Hindlimb muscle (tissue), 1 donor: ENCODE measurements at regions not wholly inside any gene's neighbourhood (a gene's known extent, or its start where the extent isn't known, plus 50 kb on each side); places are given as distances from the start of the nearest gene placed in this dataset.
"Not testable (repeated sequence)": the region's sequence is repeated elsewhere in the genome, so short reads cannot be mapped to it uniquely, and the experiment has no call there.

Source experiments
- DNase-seq: peaks from one replicate; pipeline ENCODE4 v3.0.0-alpha.2; 2013

DNA sequence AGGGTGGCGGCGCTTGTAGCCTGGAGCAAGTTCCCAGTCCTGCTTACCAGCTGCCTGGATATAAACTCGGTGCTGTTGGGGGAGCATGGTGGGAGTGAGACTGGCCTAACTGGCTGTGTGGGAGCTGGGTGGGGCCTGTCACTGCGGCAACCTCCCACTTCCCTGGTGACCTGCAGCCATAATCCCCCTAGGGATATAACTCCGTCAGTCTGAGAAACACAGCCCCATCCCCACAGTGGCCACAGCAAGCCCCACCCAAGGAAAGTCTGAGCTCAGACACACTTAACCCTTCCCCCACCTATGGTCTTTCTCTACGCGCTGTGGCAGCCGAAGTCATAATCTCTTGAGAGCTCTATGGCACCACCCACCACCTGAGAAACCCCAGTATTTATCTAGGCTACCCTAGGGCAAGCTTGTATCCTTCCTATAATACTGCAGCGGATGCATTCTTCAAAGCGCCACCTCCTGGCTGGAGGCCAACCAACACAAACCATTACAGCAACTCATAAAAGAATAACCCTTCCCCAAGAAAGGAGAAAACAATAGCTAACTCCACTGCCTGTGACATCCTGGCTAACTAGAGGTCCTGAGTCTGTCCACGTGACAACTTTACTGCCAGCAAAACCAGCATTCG, 57.4 kb downstream of the ZNF648 start:
- no peak for DNase-seq

DNA sequence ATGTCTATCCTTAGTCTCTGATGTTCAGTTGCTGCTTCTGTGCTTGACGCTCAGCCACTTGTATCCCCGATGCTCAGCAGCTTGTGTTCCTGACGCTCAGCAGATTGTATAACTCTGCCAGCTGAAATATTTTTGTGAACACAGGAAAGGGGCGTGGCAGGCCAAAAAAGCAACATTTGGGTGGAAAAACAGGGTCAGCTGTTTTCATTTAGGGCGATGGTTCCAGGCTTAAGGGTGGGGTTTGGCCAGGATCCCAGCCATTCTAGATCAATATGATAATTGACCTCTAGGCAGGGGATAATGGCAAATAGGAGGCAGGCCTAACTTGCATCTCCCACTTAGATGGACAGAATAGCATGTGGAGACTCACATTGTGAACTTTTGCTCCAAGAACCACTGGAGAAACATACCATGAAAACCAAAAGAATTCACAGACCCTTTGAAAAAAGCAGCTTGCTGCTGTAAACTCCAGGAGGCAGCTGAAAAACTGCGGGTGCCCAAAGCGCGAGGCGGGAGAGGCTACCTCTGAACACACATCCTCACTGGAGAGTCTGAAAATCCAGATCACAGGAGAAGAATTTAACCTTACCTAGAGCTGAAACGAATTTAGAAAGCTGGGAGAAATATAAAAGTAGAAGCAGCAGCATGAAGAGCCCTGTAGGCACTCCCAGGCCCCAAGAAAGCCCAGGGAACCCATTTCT, 58.3 kb downstream of the ZNF648 start:
- DNase-seq, result no peak

DNA sequence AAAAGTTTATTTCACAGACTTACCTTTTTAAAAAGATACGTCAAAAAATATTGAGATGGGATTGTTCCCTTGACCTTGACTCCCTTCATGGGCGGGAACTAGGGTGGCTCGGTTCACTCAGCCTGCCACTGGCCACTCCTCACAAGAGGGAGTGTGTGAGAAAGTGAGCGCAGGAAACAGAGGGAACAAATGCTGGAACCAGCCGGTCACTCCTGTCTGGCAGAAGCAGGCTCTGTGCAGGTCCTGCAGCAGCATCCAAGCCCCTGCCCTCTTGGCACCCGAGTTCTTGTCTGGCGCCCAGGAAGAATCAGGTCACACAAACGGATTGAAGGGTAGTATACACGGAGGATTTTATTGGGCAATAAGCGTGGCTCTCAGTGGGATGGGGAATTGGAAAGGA, 58.9 kb downstream of the ZNF648 start:
- no peak for DNase-seq

DNA sequence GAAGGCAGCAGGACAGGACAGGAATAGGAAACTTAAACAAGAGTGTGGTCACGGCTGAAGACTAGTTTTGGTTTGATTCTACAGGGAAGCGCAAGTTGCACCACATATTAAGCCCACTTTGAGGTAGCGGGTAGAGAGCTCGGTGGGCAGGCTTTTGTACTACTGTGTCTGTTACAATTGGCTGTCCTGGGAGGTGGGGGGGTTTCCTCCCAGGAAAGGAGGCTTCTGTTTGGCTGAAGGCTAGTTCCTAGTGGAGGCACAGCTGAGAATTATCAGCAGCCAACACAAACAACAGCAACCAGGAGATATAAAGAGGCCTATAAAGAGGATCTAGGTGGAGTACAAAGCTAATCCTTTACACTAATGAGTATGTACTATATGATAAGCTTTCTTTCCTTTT, 62.7 kb downstream of the ZNF648 start:
- no peak for DNase-seq

DNA sequence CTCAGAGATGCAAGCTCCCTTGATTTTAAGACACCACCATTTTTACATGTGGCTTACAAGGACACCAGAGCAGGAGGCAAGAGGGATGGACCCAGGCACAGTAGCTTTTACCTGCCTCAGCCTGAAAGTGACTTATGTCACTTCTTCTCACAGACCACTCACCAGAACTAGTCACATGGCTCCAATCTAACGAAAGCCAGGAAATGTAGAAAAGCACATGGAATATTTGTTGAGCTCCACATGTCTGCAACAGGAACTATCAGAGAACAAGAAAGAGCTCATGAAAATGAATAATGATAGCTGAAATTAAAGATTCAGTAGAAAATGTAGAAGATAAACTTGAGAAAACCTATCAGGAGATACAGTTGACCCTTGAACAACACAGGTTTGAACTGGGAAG, 69.4 kb downstream of the ZNF648 start:
- no peak for DNase-seq

DNA sequence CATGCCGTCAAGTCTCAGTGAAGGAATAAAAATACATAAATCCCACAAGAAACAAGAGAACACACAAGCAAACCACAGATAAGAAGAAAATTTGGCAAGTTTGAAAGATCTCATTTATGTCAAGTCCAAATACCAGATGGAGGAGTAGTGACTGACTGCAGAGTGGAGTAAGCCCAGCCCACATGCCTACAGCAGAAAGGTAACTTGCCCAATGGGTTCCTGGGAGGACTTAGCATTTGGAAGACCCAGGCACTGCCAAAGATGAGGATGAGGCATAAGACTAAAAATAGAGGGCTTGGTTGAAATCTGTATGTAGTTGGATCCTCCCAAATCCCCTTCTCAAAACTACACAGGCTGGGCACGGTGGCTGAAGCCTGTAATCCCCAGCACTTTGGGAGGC, 70.8 kb downstream of the ZNF648 start:
- no peak for DNase-seq

DNA sequence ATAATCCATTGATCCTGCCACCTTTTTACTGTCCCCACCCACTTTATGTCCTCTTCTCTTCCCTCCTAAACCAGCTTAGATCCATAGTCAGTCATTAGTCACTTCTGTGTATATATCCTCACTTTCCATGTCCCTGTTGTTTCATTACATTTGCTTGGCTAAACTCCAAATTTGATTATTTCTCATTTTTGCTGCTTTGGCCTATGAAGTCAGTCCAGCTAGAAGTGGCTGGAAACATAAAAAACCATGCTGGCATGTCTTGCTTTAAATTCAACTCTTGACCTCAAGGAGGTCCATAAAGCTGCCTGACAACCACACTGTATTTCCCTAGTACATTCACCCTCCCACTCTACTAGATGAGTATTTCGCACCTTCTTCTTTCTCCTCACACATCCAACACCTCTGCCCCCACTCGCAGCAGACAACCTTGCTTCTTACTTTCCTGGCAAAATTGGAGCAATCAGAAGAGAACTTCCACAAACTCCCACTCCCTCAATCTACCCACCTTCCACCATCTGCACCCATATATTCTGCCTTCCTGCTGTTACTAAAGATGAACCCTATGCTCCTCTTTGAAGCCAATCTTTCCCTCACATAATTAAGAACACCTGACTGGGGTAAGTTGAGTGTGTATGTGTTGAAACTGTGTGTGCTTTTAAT, 72.1 kb downstream of the ZNF648 start:
- DNase-seq, result no peak

DNA sequence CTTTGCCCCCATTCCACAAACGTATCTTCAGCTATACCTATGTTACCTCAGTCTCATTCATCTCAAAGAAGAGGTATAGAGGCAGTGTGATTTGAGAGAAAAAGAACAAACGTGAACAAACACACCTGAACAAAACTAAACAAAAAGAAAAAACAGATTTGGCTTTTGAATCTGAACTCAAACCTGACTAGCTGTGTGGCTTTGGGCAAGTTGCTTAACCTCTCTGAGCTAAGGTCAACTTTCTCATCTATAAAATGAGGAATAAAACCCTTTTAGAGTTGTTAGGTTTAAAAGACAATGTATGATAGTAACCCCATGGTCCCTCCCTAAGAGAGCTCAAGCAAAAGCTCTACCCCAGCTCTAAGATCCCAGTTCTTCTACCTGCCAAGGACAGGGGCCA, 73.5 kb downstream of the ZNF648 start:
- no peak for DNase-seq

DNA sequence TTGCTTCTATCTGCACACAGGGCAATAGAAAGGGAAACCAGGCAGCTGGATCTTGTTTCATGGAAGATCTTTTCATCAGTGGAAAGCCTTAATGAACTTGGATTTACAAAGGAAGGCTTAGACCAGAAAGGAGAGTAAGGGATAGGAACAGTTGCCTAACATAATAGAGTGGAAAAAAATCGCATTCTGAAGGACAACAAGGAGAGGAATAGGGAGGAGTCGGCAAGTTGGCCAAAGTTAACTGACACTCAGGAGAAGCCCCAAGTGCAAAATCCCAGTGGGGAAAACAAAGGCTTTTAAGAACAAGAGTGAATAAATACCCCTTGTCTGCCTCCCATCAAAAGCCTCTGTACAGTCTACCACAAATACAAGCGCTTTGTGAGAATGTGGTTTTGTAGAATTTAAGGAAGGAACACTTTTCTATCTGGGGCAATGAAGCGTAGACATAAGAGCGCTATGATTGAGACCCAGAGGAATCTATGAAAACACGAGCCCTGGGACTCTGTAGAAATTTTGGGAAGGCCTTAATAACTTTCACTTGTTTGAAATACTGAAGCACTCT, 74.1 kb downstream of the ZNF648 start:
- DNase-seq, result no peak

DNA sequence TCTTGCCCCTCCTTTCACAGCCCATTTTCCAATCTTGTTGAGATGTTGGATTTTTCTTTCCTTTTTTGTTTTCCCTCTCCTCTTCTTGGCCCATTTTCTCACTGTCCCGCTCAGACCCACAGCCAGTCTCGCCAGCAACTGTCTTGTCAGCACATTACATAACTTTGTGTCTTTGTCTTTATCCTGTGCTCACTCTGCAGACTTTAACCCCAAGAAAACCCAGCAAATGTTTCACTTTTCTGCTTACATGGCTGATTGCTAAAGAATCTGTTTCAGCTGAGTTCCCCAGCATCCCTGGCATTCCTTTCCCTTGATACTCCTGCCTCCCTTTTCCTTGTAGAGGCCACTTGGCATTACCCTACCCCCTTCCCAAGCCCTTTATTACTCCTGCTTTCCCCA, 74.6 kb downstream of the ZNF648 start:
- no peak for DNase-seq

DNA sequence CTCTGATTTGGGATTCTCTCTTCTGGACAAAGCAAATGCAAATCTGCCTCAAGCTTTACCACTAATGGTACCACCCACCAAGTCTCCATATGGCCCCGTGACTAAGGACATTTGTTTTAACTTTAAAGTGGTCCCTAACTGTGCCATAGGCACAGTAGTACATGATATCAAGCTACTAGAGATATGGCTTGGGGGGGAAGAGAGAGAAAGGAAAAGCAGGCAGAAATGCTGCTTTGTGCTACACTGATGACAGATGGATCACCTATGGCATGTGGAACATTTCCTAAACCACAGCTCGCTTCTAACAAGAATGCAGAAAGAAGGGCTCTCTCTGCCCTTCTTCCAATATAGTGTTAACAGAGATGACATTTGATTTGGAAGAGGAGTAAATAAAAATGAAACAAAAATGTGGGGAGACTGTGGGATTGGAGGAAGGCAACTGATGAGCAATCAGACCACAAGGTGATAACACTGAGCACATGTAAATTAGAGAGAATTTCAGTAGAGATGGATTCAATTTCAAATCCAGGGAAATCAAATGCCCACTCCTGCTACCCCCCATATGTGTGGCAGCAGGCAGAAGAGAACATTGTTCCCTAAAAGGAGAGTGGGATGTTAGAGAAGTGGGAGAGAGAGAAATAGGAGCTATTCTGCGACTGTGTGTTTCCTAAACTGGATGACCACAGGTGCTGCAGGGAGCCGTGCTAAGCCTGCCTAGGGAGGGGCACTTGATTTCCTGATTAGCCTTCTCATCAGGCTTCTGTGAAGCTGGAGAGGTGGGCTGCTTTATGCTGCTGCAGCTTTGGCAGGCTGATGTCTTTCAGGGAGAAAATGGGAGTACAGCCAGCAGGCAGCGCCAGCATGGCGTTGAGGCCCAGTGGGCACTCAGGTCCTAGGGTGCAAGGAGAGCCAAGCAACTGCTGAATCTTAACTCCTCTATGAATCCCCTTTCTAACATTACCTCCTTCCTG, 75.3 kb downstream of the ZNF648 start:
- no peak for DNase-seq

DNA sequence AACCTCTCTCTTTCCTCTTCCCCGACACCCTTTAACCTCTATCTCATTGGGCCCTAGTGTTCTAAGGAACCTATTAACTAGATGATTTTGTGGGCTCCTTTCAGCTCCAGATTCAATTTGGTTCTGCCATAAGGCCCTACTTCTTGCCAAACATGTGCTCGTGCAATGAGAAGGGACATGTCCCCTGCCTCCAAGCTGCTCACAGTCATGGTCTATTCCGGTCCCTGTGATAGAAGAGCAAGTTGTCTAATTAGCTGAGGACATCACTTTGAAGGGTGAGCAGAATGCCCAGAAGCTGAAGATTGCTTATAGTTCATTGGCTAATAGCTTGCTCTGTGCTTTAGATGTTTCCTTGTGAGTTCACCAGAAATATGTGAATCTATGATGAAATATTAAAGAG, 76.2 kb downstream of the ZNF648 start:
- no peak for DNase-seq

DNA sequence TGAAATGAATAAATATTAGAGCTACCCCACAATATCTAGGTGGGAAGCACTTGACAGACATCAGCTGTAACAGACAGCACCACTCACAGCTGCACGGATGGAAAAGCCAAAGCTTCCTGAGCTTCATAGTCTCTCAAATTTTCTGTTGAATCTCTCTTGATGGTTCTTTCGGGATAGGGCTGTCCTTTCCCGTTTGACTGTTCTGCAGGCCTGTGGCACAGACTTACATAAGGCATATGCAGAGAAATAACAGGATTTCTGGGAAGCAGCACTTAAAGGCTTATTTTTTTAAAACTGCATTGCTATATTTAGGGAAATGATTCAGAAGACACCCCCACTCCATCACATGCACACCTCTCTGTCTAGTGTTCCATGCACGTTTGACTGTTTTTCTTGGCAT, 77.5 kb downstream of the ZNF648 start:
- DNase-seq, result no peak

DNA sequence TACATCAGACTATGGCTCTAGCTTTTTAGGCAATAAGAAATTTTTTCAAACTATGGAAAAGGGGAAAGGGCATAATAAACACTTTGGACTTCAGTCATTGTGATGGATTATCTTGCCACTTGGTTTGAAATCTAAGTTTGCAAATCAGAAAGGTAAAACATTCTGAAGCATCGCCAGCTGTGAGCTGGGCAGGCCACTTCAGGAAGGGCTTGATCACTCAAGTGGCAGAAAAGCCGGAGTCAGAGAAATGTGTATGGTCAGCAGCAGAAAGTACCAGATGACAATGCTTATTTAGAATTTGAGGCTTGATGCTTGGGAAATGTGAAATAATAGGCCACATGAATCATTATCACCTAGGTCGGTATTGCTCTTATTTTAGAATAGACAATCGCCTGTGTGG, 79.7 kb downstream of the ZNF648 start:
- DNase-seq, result no peak

DNA sequence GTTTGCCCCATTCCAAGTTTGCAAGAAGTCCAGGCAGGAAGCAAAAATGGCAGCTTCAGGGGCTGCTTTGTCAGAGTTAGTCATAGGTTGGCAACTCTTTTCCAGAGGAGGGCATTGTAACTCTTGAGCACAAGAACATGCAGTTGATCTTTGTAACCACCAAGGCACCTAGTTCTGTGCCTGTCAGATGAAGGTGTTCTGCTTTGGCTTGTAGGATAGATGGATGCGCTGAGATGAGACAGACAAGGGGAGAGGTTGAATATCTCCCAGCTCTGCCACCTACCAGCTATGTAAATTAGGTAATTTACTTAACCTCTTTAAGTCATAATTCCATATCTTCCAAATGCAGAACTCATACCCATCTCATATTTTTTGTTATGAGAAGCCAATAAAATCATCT, 89.3 kb downstream of the ZNF648 start:
- no peak for DNase-seq

DNA sequence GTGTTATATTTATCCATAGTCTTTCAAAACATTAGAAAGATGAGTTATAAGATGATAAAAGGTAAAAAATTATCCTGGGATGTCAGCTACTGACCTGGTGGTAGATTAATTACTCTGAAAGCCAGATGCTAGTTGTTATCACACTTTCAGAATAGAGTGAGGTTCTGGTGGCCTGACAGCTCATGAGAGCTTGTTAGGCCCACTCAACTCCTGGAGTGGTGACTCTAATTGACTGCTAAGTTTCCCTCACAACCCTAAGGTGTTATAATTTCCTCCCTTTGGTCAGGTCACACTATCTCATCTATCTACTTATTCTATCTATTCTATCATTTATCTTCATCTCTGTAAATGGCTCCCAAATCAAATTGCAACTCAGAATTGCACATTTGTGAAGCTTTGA, 90.1 kb downstream of the ZNF648 start:
- DNase-seq, result no peak

DNA sequence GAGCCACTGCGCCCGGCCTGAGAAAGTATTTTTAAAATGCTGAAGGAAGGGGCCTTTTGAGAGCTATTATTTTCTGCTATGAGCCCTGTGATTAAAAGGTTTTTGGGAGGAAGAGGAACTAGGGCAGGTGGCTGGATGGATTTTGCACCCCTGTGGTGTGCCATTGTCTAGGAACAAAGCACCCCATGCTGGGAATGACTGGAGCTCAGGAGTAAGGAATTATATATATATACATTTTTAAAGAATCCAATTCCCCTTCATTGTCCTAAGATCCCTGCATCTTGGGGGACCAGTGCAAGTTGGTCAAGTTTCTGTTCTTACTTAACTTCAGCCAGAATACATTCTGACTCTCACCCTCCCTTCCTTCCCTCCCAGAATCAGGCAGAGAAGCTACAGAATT, 91.6 kb downstream of the ZNF648 start:
- DNase-seq, result no peak

DNA sequence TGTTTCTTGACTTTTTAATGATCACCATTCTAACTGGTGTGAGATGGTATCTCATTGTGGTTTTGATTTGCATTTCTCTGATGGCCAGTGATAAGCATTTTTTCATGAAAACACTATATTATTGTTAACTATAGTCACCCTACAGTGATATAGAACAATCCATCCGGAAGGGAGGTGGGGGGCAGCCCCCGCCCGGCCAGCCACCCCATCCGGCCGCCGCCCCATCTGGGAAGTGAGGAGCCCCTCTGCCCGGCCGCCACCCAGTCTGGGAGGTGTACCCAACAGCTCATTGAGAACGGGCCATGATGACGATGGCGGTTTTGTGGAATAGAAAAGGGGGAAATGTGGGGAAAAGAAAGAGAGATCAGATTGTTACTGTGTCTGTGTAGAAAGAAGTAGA, 106.8 kb downstream of the ZNF648 start:
- DNase-seq, result not testable (repeated sequence)

DNA sequence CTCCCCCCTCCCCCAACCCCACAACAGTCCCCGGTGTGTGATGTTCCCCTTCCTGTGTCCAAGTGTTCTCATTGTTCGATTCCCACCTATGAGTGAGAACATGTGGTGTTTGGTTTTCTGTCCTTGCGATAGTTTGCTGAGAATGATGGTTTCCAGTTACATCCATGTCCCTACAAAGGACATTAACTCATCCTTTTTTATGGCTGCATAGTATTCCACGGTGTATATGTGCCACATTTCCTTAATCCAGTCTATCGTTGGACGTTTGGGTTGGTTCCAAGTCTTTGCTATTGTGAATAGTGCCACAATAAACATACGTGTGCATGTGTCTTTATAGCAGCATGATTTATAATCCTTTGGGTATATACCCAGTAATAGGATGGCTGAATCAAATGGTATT, 107.3 kb downstream of the ZNF648 start:
- DNase-seq, result not testable (repeated sequence)

DNA sequence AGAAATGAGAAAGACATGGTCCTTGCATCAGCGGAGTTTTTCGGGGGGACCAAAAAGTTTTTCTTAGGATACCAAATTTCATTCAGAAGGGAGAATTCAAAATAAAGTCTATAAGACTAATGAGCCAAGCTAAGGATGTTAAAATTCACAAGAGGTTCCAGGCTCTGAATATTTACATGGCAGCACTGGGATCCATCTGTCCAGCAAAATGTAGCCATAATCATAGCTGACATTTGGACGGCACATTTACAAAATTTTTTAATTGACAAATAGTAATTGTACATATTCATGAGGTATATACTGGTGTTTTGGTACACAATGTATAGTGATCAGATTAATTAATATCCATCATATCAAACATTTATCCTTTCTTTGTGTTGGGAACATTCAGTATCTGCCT, 107.9 kb downstream of the ZNF648 start:
- no peak for DNase-seq

DNA sequence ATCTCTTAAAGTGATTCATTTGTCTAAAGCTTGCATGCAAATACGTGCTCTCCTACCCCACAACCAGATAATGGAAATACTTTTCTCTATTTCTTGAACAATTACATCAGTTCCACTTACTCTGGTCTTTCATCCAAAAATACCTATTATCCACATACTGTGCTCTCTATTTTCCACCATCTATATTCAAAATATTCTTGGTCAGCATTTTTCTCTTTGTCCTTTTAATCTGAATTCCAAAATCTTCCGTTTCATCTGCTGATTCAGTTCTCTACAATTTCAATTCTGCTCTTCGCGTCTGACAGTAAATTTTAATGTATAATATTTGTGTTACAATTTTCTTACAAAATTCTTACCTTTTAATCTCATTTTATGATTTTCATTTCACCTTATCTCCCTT, 110.3 kb downstream of the ZNF648 start:
- no peak for DNase-seq

DNA sequence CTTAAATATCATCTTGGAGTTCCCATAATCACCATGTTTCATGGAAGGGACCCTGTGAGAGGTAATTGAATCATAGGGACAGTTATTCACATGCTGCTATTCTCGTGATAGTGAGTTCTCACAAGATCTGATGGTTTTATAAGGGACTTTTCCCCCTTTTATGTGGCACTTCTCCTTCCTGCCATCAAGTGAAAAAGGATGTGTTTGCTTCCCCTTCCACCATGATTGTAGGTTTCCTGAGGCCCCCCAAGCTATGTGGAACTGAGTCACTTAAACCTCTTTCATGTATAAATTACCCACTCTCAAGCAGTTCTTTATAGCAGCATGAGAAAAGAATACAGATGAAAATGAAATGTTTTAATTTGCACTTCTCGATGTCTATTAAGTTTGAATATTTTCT, 112.0 kb downstream of the ZNF648 start:
- no peak for DNase-seq

DNA sequence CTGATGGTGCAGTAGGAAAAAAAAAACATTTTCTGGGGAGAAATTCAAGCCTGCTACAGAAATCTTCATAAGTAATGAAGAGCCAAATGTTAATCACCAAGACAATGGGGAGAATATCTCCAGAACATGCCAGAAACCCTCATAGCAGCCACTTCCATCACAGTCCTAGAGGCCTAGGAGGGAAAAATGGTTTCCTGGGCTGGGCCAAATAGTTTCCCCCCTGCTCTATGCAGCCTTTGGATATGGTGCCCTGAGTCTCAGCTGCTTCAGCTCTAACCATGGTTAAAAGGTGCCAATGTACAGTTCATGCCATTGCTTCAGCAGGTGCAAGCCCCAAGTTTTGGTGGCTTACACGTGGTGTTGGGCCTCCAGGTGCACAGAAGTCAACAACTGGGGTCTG, 113.1 kb downstream of the ZNF648 start:
- no peak for DNase-seq
